HG02943 (cell line): ENCODE measurements at regions not wholly inside any gene's neighbourhood (a gene's known extent, or its start where the extent isn't known, plus 50 kb on each side); places are given as distances from the start of the nearest gene placed in this dataset.

Source experiments
- ATAC-seq: cut with Tn5 transposase; IDR thresholded peaks from one replicate; pipeline ENCODE4 v1.9.1; 2021; ENCODE audit warnings: mild to moderate bottlenecking, low read depth, moderate library complexity; ENCODE audit not compliant: unreplicated experiment

DNA sequence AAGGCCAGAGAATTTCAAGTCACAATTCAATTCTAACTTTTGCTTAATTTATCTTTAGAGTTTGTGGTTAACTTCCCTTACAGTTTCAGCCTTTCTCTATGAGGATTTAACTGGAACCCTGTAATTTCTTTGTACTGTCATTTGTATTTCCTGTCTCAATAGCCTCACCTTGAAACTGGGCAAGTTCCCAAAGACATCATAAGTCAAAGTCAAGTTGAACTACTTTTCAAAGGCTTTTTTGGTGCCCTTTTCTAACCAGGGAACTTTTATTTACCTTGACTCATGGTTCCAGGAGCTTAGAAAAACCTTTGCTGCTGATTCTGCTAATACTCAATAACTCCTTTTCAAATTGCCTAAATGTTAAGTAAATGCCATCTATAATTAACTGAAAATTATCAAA lies 200.8 kb upstream of the KRR1 start:
- ATAC-seq, result no peak

DNA sequence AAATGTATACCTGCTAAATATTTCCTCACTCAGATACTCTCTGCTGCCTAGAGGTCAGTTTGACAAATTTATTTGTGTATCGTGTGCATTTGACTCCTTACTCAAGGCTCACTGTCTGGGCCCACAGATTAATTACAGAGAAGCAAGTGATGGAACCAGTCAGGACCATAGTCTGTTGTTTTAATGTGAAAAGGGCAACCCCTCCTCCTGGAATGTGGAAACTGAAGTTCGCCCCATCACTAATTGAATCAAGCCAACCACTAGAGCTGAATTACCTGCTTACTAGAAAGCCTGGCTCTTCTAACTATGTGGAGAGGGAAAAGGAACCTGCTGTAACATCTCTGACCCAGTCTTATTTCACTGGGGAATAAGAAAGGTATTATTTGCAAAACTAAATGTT lies 199.9 kb upstream of the KRR1 start:
- ATAC-seq, result no peak

DNA sequence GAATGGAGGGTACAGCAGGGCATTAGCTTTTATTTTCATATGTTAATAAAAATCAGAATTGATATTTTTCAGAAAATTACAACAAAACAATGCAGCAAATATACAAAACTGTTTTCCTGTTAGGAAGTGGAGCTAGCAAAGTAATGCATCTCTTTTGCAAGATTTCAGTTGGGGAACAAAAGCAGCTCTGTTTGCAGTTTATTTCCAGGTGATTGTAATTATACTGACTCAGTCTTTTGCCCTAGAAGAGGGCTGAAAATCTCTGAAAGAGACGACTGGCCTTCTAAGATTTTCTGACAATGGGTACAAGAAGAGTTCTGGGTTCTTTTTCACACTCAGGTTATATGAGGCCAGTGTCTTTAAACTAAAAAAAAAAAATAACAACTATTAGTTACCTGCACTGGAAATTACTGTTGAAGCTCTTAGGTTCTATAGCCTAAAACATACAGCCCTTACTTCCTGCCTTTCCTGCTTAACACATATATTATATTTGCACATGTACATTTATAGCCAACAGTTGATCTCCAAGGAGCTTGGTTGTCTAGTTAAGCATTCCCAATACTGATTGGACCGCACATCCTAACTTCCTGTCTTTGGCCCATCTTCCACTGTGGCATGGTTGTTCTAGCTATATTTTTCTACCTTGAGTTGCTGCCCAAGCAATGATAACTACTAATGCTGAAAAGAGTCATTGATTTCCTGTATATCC lies 199.1 kb upstream of the KRR1 start:
- ATAC-seq, result no peak

DNA sequence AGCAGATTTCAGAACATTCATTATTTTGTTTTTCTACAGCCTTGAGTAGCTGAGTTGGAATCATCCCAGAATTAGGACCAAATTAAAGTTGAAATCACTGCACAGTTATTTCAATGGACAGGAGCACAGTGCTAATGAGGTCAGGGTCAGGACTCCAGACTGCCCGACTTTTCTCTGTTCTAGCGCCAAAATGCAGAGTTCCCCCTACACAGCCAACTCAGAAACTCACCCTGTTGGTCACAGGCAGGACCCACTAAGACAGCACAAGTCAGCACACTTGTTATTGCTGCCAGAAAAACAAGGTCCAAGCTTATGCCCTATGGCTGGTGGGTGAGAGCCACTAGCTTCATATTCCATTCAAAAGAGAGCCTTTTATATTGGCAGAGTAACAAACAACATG lies 198.1 kb upstream of the KRR1 start:
- ATAC-seq, result no peak

DNA sequence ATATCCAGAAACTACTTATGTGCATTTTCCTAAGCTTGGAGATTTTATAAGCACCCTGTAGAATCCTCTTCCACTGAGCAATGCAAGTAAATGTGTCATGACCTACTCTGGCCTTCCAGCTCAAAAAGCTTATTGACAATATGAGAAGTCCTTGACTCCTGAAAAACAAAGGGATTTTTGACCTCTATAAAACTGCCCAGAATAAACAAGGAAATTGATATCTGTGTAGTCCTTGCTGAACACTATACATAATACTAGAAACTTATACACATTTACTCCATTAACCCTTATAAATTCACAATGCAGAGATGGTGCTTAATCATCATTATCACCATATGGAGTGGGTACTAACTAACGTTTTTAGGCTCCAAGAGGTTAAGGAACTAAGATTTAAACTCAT lies 197.4 kb upstream of the KRR1 start:
- no peak for ATAC-seq

DNA sequence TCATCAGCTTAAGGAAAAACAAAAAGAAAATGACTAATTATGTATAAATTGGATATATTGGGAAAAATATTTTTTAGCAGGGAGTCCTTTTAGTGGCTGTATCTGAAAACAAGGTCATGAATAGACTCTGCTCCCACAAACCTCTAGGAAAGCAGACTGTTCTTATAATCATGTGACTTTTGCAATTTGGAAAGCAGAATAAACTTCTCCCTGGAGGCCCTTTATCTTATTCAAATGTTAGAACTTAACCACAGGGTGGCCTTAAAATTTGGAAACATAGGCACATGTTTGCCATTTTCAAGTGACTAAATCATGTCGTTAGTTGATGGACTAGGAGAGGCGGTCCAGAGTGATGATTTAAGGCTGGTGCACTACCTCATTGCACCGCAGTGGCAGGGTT lies 196.6 kb upstream of the KRR1 start:
- ATAC-seq, result no peak

DNA sequence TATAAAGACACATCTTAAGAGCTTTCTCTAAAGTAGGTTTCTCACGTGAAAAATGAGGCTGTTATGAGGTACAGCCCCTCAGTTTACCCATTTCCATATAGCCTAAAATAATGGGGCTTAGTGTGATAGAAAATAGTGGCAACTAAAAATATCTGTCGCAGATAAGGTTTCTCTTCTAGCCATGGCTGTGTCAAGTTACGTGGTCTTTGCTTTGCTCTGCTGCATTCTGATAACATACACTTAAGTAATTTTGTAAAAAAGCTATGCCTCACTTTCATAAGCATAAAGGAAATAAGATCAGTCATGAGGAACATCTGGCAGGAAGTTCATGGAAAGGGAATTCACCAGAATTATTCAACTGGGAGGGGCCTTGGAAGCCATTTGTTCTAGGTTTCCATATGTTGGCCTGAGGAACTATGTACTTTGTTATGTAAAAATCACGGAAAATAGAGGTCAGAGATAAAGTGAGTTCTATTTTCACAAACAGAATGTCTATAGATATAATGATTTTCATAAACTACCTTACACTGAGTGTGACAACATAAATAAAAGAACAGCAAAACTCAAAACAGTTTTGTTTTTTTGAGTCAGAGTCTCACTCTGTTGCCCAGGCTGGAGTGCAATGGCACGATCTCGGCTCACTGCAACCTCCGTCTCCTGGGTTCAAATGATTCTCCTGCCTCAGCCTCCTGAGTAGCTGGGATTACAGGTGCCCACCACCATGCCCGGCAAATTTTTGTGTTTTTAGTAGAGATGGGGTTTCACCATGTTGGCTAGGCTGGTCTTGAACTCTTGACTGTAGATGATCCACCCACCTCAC lies 195.6 kb upstream of the KRR1 start:
- ATAC-seq, result no peak

DNA sequence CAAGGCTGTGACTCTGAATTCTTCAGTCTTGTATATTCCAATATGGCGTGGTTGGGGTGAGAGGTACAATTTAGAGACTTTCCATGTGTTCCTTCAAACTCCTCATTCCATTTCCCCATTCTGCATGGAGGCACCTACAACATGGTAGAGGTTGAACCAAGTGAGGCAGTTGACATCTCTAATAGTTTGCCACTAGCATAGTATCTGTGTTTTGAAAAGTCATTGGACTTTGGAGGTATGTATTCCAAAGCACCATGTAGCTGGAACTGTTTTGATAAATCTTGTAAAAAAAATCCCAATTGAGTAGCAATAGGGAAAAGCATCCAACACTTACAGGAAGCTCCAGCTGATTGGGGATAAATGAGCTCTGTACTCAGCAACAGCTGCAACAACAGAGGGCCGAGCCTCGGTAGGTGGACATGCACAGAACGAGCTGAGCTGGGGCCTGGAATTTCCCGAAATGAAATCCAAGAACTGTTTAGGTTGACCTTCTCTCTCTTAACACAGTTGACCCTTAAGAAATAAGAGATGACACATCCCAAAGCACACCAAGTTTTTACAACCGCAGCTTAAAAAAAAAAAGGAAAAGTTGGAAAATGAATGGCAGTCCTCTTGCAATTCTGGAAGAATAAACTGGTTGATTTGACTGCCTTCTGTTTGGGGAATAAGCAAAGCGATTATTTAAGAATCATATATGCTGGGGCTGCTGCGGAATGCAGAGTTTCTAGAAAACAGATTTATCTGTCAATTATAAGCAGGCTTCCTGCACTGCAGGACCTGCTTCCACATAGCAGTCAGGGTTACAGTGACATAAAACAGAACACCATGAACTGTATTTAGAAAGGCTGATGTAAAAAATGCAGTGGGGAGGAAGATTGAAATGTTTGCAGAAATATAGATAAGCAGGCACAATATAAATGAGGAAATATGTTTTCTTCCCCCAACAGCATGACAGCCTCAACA lies 194.6 kb upstream of the KRR1 start:
- ATAC-seq, result no peak

DNA sequence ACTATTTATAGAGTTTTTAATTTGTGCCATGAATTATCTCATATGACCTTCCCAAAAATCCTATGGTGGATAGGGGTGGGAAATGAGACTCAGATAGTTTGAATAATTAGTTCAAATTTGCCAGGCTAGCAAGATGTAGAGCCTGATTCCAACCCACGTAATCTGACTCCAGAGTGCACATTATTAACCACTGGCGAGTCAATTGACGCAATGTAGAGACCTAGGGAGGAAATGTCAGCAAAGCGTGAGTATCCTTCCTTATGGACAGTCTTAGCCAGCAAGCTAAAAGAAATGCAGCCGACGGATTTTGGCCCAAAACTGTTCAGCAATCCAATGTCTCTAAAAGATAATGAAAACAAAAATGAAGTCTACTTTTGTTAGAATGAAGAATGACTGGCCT lies 193.3 kb upstream of the KRR1 start:
- no peak for ATAC-seq

DNA sequence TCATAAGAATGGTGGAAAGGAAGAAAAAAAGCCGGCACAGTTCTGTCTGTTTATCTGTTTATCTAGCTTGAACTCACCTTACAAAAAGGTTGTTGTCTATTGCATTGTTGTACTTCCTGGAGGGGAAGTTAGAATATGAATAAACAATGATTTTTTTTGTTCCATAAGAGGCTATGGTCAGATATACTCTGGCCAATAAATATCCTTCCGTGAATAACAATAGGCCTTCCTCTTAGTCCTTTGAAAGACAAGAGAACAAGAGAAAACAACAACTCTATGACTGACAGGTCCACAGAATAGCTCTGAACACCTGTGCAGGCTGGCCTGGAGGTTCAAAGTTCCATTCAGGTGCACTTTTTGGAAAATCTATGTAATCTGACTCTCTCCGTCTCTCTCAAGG lies 192.8 kb upstream of the KRR1 start:
- no peak for ATAC-seq

DNA sequence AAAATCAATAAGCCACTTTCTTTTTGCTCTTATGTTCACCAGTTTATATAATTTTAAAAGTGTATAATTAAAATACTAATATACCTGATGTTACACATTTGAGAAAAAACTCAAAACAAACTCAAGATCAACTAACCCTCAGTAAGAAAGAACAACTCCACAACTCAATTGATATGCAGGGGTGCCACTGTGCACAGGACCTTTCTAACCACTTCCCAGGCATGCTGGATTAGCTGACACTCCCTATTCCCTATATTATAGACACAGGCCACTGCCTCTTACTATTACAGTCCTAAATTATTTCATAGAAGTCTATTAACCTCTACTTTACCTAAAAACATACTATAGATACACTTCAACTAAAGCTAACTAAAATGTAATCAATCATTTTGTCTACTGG lies 191.7 kb upstream of the KRR1 start:
- no peak for ATAC-seq

DNA sequence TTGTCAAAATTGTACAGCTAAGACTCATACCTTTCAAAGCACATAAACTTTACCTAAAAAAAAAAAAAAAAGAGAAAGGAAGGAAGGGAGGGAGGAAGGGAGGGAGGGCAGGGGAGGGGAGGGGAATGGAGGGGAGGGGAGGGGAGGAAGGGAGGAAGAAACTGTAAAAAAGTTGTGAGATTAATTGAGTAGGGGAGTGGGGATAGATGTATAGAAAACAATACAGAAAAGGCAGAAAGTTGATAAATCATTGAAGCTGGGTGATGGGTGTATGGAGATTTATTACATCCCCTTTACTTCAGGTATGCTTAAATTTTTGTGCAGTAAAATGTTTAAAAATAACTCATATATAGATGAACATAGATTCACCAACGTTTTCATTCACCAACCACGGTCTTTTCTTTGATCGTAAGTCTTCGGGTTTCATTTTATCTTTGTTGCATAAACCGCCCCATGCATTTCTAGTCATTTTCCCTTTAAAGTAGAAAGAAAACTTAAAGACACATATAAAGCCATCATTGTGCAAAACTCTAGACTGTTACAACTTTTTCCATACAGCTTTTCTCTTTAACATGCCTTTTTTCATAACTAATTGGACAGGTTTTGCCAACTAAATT lies 191.2 kb upstream of the KRR1 start:
- no peak for ATAC-seq

DNA sequence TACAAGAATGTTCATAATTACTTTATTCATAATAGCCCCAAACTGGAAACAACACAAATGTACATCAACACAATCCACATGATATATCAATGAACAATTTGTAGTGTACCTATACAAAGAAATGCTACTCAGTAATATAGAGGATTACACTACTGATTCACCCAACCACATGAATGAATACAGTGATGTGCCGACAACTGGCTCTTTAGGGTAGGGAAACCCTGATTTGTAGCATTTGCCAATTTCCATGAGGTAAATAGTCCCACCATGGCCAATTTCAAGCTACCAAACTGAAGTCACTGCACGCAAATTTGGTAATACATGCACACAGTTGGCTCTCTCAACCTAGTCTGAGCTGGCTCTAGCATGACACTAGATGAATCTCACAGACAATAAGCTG lies 190.4 kb upstream of the KRR1 start:
- no peak for ATAC-seq

DNA sequence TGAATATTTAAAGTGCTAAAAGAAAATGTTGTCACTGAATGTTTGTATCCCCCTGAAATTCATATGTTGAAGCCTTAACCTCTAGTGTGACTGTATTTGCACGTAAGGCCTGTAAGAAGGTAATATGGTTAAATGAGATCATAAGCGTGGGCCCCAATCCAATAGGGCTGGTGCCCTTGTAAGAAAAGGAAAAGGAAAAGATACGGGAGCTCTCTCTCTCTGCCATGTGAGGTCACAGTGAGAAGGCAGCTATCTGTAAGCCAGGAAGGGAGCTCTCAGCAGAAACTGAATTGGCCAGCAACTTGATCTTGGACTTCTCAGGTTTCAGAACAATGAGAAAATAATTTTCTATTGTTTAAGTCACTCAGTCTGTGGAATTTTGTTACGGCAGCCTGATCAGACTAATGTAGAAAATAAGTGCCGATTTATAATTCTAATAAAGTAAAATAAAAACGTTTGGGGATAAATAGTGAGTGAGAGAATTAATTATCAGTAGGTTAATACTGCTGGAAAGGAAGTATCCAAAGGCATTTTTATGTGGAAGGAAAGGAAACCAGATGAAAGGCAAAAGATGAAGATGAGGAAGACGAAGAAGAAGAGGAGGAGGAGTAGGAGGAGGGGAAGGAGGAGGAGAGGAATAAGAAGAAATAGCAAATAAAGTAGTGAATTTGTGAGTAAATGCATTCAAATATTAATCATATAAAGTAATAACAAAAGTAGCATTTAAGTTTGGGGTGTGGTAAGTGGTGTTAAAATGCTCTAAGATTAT lies 188.5 kb upstream of the KRR1 start:
- no peak for ATAC-seq

DNA sequence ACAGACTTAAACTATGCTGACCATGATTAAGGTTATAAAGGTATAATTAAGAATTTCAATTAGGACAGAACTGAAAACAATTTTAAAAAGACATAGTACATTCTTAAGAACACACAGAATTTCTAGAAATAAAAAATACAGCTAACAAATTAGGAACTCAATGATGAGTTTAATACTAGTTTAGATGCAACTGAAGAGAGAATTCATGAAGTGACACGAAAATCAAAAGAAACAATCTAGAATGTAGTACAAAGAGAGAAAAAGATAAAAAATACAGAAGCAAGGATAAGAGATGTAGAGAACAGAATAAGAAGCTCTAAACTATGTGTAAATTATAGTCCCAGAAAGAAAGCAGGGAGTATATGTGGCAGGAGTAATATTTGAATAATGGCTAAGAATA lies 187.8 kb upstream of the KRR1 start:
- ATAC-seq, result no peak

DNA sequence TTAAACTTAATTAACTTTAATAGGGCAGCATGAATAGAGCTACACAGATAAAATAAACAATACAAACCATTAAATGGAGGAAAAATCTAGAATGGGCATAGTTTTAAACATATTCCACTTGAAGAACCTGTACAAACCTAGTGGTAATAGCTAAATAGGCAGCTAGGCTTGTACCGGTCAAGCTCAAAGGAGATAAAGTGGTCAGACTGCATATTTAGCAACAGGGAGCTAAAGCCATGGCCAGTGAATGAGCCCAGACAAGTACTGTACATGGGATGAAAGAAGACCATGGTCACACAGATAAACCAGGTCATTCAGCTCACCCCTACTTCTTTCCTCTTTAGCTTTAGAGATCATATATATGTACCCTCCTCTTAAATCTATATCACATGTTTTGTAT lies 186.6 kb upstream of the KRR1 start:
- no peak for ATAC-seq

DNA sequence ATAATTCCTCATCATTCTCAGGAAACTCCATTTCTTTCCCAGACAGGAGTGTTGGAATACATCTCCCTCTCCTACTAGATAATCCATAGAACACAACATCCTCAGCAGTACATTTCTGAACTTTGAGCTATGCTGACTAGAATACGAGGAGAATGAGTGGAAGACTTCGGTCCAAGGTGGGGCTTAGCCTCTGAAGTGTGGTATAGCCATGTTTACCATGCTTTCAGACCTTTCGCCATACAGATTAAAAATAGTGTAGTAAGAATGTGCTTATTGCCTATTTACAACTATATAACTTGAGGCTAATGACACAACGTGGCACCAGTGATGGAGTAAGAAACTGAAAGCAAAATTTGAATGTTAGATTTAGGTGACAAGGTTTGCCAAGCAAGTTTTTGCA lies 184.5 kb upstream of the KRR1 start:
- no peak for ATAC-seq

DNA sequence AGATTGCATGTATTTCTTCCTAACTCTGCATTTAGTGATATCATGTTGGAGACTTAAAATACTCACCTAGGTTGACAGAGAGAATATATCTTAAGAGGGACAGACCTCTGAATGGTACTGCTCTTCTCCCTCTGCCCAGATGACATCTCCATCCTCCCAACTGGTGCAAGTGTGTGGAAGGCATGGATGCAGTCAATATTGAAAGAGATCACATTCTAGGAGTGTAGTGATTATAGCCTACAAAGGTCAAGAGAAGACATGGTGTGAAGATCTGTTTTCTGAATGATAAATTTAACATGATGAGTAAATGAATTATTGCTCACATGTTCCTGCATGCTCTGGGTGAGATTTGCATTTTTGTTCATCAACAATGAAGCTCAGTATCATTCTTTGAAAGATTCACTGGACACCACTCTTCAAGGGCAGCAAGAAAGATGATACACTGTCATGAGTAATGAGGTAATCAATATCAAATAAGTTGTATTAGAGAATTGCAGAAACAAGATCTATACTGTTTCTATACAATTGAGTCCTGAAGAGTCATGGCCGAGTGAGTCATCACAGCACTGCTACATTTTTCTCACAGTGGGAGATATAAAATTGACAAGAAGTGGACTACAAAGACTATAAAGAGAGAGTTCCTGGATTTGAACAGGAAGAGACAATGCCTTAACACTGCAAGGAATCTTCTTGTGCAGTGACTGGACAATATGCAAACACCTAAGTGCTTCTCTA lies 183.3 kb upstream of the KRR1 start:
- ATAC-seq, result no peak

DNA sequence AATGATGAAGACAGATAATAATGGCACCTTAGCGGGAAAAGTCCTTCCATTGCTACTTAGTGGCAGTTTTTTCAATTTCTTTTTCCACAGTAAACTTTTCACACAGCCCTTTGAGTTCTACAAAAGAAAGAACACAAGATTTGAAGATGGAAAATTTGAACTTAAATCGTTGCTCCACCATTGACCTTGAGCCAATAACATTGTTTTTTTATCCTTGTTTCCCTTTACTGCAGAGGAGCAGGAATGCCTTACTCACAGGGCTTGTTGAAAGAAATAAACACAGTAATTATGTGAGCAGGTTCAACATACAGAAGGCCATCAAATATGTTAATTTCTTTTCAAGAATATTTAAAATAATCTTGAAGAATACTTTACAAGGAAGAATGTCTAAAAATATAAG lies 181.5 kb upstream of the KRR1 start:
- no peak for ATAC-seq
